HL-60 (cell line): ENCODE measurements at regions not wholly inside any gene's neighbourhood (a gene's known extent, or its start where the extent isn't known, plus 50 kb on each side); places are given as distances from the start of the nearest gene placed in this dataset.

Source experiments
- DNase-seq, 2 experiments: peaks; one replicate each; pipeline ENCODE4 v3.0.0-alpha.2; 2010 to 2020; ENCODE audit warnings: low read depth in 1 of 2, low spot score in 1 of 2
- H3K27ac ChIP-seq: fragments of 250-450 bp; sonication (Bioruptor Pico); replicated peaks from 2 replicates; pipeline ENCODE4 v1.5.1; 2020; ENCODE audit warnings: mild to moderate bottlenecking, moderate library complexity
- H3K27me3 ChIP-seq: fragments of 250-450 bp; sonication (Bioruptor Pico); 2 replicates; pipeline ENCODE4 v1.5.1; 2021; ENCODE audit warnings: mild to moderate bottlenecking, moderate library complexity; ENCODE audit not compliant: insufficient read depth, poor library complexity, severe bottlenecking
- H3K4me3 ChIP-seq: replicated peaks from 2 replicates; pipeline ENCODE4 v1.5.1; 2011; ENCODE audit warnings: mild to moderate bottlenecking, control low read depth, low read length; ENCODE audit not compliant: insufficient read depth
- GABPA ChIP-seq: IDR thresholded peaks from 2 replicates; pipeline ENCODE4 v1.6.1; 2012; ENCODE audit warnings: low read depth
- POLR2AphosphoS5 ChIP-seq: IDR thresholded peaks from 2 replicates; pipeline ENCODE4 v1.6.1; 2012; ENCODE audit warnings: low read depth
- SPI1 ChIP-seq: IDR thresholded peaks from 2 replicates; pipeline ENCODE4 v1.6.1; 2012; ENCODE audit warnings: low read depth, mild to moderate bottlenecking, borderline replicate concordance
- TF ChIP-seq, protein P1 (sequence below): IDR thresholded peaks from 2 replicates; pipeline ENCODE4 v1.6.1; 2012; ENCODE audit warnings: low read depth; ENCODE audit not compliant: insufficient replicate concordance
- TF ChIP-seq, protein P2 (sequence below): IDR thresholded peaks from one replicate; pipeline ENCODE4 v1.5.1; 2011; ENCODE audit warnings: low read length, control low read depth, inconsistent platforms; ENCODE audit not compliant: insufficient read depth

DNA sequence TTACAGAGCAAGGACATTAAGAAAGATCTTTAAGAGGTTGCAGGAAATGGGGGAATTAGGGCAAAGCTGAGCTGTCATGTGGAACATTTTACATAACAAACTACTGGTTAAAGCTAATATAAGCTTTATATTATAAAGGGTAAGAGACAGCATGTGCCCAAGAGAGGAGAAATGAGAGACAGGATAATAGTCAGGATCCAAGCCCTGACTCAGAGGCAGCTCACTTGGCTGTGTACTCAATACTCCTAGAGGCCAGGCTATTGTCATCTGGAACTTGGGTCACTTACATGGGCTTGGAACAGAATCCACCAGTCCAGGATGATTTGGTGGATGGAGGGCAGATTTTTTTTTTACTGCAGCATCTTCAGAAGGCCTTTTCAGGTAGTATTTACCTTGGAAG is 418.6 kb upstream of the ZMIZ1 start:
- no peaks in the 10 kb centered on the region for H3K27me3 ChIP-seq
- no peak for DNase-seq
- H3K4me3 ChIP-seq = no peak overlapping the region
- TF ChIP-seq POLR2AphosphoS5 = no peak
- TF ChIP-seq GABPA = no peak
- TF ChIP-seq, protein P1, sequence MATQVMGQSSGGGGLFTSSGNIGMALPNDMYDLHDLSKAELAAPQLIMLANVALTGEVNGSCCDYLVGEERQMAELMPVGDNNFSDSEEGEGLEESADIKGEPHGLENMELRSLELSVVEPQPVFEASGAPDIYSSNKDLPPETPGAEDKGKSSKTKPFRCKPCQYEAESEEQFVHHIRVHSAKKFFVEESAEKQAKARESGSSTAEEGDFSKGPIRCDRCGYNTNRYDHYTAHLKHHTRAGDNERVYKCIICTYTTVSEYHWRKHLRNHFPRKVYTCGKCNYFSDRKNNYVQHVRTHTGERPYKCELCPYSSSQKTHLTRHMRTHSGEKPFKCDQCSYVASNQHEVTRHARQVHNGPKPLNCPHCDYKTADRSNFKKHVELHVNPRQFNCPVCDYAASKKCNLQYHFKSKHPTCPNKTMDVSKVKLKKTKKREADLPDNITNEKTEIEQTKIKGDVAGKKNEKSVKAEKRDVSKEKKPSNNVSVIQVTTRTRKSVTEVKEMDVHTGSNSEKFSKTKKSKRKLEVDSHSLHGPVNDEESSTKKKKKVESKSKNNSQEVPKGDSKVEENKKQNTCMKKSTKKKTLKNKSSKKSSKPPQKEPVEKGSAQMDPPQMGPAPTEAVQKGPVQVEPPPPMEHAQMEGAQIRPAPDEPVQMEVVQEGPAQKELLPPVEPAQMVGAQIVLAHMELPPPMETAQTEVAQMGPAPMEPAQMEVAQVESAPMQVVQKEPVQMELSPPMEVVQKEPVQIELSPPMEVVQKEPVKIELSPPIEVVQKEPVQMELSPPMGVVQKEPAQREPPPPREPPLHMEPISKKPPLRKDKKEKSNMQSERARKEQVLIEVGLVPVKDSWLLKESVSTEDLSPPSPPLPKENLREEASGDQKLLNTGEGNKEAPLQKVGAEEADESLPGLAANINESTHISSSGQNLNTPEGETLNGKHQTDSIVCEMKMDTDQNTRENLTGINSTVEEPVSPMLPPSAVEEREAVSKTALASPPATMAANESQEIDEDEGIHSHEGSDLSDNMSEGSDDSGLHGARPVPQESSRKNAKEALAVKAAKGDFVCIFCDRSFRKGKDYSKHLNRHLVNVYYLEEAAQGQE = no peak
- TF ChIP-seq, protein P2, sequence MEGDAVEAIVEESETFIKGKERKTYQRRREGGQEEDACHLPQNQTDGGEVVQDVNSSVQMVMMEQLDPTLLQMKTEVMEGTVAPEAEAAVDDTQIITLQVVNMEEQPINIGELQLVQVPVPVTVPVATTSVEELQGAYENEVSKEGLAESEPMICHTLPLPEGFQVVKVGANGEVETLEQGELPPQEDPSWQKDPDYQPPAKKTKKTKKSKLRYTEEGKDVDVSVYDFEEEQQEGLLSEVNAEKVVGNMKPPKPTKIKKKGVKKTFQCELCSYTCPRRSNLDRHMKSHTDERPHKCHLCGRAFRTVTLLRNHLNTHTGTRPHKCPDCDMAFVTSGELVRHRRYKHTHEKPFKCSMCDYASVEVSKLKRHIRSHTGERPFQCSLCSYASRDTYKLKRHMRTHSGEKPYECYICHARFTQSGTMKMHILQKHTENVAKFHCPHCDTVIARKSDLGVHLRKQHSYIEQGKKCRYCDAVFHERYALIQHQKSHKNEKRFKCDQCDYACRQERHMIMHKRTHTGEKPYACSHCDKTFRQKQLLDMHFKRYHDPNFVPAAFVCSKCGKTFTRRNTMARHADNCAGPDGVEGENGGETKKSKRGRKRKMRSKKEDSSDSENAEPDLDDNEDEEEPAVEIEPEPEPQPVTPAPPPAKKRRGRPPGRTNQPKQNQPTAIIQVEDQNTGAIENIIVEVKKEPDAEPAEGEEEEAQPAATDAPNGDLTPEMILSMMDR = no peak
- no peak for TF ChIP-seq SPI1
- H3K27ac ChIP-seq = no peak overlapping the region

DNA sequence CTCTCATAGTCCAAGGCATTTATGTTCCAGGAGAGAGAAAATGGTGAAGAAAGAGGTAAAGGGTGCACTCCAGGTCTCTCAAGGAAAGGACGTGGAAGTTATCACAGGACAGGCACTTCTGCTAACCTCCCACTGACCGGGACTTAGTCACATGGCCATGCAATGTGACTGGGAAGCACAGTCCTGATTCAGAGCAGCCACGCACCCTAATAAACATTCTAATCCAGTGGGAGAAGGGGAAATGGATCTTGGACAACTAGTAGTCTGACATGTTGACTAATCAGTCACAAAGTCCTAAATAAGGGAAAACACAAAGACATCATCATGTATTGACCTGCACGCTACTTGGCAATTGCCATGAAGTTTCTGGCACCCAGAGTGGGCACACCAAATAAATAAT is 417.5 kb upstream of the ZMIZ1 start:
- no peak overlapping the region for H3K4me3 ChIP-seq
- no peak overlapping the region for H3K27ac ChIP-seq
- TF ChIP-seq SPI1 = no peak
- TF ChIP-seq, protein P1 = no peak
- no peak for TF ChIP-seq POLR2AphosphoS5
- no peak for TF ChIP-seq GABPA
- TF ChIP-seq, protein P2 = no peak
- H3K27me3 ChIP-seq = no peaks in the 10 kb centered on the region
- no peak for DNase-seq

DNA sequence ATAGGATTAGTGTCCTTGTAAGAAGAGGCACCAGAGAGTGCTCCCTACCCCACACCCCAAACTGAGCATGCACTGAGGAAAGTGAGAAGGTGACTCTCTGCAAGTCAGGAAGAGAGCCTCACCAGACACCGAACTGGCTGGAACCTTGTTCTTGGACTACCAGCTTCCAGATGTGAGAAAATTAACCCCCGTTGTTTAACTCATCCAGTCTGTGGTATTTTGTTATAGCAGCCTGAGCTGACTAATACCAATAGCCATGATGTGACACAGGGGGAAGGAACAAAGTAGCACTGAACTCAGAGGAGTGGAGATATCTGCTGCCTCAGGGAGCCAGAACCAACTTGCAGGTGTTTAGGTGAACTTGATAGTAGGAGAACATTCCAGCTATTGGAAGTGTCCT is 415.2 kb upstream of the ZMIZ1 start:
- TF ChIP-seq, protein P2 = no peak
- TF ChIP-seq POLR2AphosphoS5 (no peak), GABPA (no peak), SPI1 (no peak)
- TF ChIP-seq, protein P1 = no peak
- no peak overlapping the region for H3K4me3 ChIP-seq
- no peaks in the 10 kb centered on the region for H3K27me3 ChIP-seq
- DNase-seq = no peak
- no peak overlapping the region for H3K27ac ChIP-seq
